ENCODE measurements at regions not wholly inside any gene's neighbourhood (a gene's known extent, or its start where the extent isn't known, plus 50 kb on each side); places are given as distances from the start of the nearest gene placed in this dataset.

DNA sequence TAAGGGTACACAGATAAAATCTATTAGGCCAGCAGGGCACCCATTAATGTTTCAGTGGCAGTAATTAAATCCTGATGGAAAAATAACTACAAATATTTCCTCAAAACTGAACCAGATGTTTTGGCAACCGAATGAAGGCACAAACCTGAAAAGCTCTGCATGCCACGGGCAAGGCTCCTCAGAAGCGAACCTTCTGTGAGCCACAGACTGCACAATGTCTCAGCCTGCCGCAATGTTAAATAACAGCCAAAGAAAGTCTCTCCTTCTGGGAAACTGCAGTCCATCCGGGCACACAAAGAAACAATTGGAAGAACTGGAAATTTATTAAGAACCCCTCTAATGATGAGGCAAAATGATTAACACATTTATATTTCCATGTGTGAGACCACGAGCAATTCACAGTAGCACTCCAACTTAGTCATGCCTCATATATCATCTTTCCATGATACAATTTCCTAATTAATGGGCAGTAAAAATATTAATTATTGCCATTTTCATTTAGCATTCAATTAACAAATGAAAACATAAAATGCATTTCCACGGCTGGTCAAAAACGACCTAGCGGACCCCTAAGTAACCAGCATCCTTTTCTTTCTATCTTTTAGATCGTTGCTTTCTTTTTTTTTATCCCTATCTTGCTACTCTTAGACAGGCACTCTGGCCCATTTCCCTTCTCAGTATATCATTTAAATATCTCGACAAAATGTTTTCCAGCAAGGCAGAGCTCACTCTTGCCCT lies 237.5 kb downstream of the EPHA4 start:
- TF ChIP-seq, protein P1, sequence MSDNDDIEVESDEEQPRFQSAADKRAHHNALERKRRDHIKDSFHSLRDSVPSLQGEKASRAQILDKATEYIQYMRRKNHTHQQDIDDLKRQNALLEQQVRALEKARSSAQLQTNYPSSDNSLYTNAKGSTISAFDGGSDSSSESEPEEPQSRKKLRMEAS (CRISPR knock-in tag; IDR thresholded peaks at IDR 0.05) = no peak
- TF ChIP-seq, protein P2, sequence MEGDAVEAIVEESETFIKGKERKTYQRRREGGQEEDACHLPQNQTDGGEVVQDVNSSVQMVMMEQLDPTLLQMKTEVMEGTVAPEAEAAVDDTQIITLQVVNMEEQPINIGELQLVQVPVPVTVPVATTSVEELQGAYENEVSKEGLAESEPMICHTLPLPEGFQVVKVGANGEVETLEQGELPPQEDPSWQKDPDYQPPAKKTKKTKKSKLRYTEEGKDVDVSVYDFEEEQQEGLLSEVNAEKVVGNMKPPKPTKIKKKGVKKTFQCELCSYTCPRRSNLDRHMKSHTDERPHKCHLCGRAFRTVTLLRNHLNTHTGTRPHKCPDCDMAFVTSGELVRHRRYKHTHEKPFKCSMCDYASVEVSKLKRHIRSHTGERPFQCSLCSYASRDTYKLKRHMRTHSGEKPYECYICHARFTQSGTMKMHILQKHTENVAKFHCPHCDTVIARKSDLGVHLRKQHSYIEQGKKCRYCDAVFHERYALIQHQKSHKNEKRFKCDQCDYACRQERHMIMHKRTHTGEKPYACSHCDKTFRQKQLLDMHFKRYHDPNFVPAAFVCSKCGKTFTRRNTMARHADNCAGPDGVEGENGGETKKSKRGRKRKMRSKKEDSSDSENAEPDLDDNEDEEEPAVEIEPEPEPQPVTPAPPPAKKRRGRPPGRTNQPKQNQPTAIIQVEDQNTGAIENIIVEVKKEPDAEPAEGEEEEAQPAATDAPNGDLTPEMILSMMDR (IDR thresholded peaks at IDR 0.05) = no peak
- TF ChIP-seq, protein P3, sequence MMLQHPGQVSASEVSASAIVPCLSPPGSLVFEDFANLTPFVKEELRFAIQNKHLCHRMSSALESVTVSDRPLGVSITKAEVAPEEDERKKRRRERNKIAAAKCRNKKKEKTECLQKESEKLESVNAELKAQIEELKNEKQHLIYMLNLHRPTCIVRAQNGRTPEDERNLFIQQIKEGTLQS (CRISPR knock-in tag; conservative IDR thresholded peaks at IDR 0.05) = no peak
- TF ChIP-seq NFE2L1 (CRISPR knock-in tag; IDR thresholded peaks at IDR 0.05) (no peak), ZNF219 (CRISPR knock-in tag; IDR thresholded peaks at IDR 0.05; ENCODE audit: borderline replicate concordance) (no peak), NFYB (CRISPR knock-in tag; conservative IDR thresholded peaks at IDR 0.05; ENCODE audit: low read depth) (no peak)
- TF ChIP-seq, protein P4, sequence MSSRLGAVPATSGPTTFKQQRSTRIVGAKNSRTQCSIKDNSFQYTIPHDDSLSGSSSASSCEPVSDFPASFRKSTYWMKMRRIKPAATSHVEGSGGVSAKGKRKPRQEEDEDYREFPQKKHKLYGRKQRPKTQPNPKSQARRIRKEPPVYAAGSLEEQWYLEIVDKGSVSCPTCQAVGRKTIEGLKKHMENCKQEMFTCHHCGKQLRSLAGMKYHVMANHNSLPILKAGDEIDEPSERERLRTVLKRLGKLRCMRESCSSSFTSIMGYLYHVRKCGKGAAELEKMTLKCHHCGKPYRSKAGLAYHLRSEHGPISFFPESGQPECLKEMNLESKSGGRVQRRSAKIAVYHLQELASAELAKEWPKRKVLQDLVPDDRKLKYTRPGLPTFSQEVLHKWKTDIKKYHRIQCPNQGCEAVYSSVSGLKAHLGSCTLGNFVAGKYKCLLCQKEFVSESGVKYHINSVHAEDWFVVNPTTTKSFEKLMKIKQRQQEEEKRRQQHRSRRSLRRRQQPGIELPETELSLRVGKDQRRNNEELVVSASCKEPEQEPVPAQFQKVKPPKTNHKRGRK (CRISPR knock-in tag; IDR thresholded peaks at IDR 0.05; ENCODE audit: borderline replicate concordance) = no peak
- TF ChIP-seq, protein P5, sequence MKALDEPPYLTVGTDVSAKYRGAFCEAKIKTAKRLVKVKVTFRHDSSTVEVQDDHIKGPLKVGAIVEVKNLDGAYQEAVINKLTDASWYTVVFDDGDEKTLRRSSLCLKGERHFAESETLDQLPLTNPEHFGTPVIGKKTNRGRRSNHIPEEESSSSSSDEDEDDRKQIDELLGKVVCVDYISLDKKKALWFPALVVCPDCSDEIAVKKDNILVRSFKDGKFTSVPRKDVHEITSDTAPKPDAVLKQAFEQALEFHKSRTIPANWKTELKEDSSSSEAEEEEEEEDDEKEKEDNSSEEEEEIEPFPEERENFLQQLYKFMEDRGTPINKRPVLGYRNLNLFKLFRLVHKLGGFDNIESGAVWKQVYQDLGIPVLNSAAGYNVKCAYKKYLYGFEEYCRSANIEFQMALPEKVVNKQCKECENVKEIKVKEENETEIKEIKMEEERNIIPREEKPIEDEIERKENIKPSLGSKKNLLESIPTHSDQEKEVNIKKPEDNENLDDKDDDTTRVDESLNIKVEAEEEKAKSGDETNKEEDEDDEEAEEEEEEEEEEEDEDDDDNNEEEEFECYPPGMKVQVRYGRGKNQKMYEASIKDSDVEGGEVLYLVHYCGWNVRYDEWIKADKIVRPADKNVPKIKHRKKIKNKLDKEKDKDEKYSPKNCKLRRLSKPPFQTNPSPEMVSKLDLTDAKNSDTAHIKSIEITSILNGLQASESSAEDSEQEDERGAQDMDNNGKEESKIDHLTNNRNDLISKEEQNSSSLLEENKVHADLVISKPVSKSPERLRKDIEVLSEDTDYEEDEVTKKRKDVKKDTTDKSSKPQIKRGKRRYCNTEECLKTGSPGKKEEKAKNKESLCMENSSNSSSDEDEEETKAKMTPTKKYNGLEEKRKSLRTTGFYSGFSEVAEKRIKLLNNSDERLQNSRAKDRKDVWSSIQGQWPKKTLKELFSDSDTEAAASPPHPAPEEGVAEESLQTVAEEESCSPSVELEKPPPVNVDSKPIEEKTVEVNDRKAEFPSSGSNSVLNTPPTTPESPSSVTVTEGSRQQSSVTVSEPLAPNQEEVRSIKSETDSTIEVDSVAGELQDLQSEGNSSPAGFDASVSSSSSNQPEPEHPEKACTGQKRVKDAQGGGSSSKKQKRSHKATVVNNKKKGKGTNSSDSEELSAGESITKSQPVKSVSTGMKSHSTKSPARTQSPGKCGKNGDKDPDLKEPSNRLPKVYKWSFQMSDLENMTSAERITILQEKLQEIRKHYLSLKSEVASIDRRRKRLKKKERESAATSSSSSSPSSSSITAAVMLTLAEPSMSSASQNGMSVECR (CRISPR knock-in tag; IDR thresholded peaks at IDR 0.05; ENCODE audit: borderline replicate concordance) = no peak
- TF ChIP-seq, protein P6, sequence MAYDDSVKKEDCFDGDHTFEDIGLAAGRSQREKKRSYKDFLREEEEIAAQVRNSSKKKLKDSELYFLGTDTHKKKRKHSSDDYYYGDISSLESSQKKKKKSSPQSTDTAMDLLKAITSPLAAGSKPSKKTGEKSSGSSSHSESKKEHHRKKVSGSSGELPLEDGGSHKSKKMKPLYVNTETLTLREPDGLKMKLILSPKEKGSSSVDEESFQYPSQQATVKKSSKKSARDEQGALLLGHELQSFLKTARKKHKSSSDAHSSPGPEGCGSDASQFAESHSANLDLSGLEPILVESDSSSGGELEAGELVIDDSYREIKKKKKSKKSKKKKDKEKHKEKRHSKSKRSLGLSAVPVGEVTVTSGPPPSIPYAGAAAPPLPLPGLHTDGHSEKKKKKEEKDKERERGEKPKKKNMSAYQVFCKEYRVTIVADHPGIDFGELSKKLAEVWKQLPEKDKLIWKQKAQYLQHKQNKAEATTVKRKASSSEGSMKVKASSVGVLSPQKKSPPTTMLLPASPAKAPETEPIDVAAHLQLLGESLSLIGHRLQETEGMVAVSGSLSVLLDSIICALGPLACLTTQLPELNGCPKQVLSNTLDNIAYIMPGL (CRISPR knock-in tag; IDR thresholded peaks at IDR 0.05) = no peak
- TF ChIP-seq, protein P7, sequence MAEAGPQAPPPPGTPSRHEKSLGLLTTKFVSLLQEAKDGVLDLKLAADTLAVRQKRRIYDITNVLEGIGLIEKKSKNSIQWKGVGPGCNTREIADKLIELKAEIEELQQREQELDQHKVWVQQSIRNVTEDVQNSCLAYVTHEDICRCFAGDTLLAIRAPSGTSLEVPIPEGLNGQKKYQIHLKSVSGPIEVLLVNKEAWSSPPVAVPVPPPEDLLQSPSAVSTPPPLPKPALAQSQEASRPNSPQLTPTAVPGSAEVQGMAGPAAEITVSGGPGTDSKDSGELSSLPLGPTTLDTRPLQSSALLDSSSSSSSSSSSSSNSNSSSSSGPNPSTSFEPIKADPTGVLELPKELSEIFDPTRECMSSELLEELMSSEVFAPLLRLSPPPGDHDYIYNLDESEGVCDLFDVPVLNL (CRISPR knock-in tag; IDR thresholded peaks at IDR 0.05; ENCODE audit: borderline replicate concordance, low read depth) = no peak
- TF ChIP-seq, protein P8, sequence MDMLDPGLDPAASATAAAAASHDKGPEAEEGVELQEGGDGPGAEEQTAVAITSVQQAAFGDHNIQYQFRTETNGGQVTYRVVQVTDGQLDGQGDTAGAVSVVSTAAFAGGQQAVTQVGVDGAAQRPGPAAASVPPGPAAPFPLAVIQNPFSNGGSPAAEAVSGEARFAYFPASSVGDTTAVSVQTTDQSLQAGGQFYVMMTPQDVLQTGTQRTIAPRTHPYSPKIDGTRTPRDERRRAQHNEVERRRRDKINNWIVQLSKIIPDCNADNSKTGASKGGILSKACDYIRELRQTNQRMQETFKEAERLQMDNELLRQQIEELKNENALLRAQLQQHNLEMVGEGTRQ (CRISPR knock-in tag; IDR thresholded peaks at IDR 0.05) = no peak
- TF ChIP-seq, protein P9, sequence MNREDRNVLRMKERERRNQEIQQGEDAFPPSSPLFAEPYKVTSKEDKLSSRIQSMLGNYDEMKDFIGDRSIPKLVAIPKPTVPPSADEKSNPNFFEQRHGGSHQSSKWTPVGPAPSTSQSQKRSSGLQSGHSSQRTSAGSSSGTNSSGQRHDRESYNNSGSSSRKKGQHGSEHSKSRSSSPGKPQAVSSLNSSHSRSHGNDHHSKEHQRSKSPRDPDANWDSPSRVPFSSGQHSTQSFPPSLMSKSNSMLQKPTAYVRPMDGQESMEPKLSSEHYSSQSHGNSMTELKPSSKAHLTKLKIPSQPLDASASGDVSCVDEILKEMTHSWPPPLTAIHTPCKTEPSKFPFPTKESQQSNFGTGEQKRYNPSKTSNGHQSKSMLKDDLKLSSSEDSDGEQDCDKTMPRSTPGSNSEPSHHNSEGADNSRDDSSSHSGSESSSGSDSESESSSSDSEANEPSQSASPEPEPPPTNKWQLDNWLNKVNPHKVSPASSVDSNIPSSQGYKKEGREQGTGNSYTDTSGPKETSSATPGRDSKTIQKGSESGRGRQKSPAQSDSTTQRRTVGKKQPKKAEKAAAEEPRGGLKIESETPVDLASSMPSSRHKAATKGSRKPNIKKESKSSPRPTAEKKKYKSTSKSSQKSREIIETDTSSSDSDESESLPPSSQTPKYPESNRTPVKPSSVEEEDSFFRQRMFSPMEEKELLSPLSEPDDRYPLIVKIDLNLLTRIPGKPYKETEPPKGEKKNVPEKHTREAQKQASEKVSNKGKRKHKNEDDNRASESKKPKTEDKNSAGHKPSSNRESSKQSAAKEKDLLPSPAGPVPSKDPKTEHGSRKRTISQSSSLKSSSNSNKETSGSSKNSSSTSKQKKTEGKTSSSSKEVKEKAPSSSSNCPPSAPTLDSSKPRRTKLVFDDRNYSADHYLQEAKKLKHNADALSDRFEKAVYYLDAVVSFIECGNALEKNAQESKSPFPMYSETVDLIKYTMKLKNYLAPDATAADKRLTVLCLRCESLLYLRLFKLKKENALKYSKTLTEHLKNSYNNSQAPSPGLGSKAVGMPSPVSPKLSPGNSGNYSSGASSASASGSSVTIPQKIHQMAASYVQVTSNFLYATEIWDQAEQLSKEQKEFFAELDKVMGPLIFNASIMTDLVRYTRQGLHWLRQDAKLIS (CRISPR knock-in tag; IDR thresholded peaks at IDR 0.05; ENCODE audit: borderline replicate concordance) = no peak

All from WTC11 (cell line).